Panc1 (cell line): ENCODE measurements at regions not wholly inside any gene's neighbourhood (a gene's known extent, or its start where the extent isn't known, plus 50 kb on each side); places are given as distances from the start of the nearest gene placed in this dataset.

Experiments
- ATAC-seq: fragments of 200-7000 bp; cut with Tn5 transposase; 2 replicates; pipeline ENCODE4 v1.9.1; 2020; ENCODE audit warnings: mild to moderate bottlenecking, moderate library complexity
- BruUV-seq: library from RNA; stranded (reverse); fragments of 400-500 nt; replicated peaks from 2 replicates; lab custom pipeline; 2021; lab: Mats Ljungman, UMichigan
- CTCF ChIA-PET: fragments of 300-600 bp; sonication (Branson Sonifier 250); formaldehyde crosslinking; loops from one replicate; lab custom pipeline; 2022; ENCODE audit warnings: antibody characterized with exemption; lab: Charles Lee
- POLR2A ChIA-PET: fragments of 300-600 bp; sonication (Branson Sonifier 250); formaldehyde crosslinking; loops from one replicate; lab custom pipeline; 2022; ENCODE audit warnings: antibody characterized with exemption; lab: Charles Lee
- DNase-seq: peaks from one replicate; pipeline ENCODE4 v3.0.0-alpha.2; 2010; ENCODE audit warnings: low read depth, low spot score
- H3K27ac ChIP-seq: 2 replicates; pipeline ENCODE4 v1.5.1; 2011; ENCODE audit warnings: mild to moderate bottlenecking, low read length, inconsistent platforms
- H3K27me3 ChIP-seq: fragments of 200-500 bp; sonication (Bioruptor generic); 2 replicates; pipeline ENCODE4 v1.6.0; 2014; ENCODE audit warnings: low read length, inconsistent platforms; ENCODE audit not compliant: control insufficient read depth, insufficient read depth
- H3K36me3 ChIP-seq: fragments of 200-500 bp; sonication (Bioruptor generic); 2 replicates; pipeline ENCODE4 v1.5.1; 2014; ENCODE audit warnings: inconsistent platforms, mild to moderate bottlenecking, low read length, moderate library complexity; ENCODE audit not compliant: control insufficient read depth, insufficient read depth
- H3K4me1 ChIP-seq: 2 replicates; pipeline ENCODE4 v1.5.1; 2011; ENCODE audit warnings: inconsistent platforms, mild to moderate bottlenecking, low read length, moderate library complexity; ENCODE audit not compliant: control insufficient read depth, insufficient read depth
- H3K4me3 ChIP-seq, 2 experiments: 2 replicates each; pipeline ENCODE4 v1.5.1; 2011 to 2012; ENCODE audit warnings: low read depth in 2 of 2, low read length in 2 of 2, mild to moderate bottlenecking in 2 of 2, inconsistent platforms in 1 of 2, moderate library complexity in 1 of 2
- H3K9me3 ChIP-seq: fragments of 200-500 bp; sonication (Bioruptor generic); 2 replicates; pipeline ENCODE4 v1.5.1; 2014; ENCODE audit warnings: low read depth, mild to moderate bottlenecking, inconsistent platforms, low read length, moderate library complexity; ENCODE audit not compliant: control insufficient read depth, insufficient read depth
- CTCF ChIP-seq: fragments of 450-650 bp; IDR thresholded peaks from 2 replicates; pipeline ENCODE4 v1.5.1; 2017; ENCODE audit warnings: mild to moderate bottlenecking
- POLR2AphosphoS5 ChIP-seq: IDR thresholded peaks from 2 replicates; pipeline ENCODE4 v1.6.1; 2012; ENCODE audit warnings: mild to moderate bottlenecking, low read depth, low read length, moderate library complexity
- REST ChIP-seq, 2 experiments: IDR thresholded peaks; 2 replicates each; pipeline ENCODE4 v1.6.1; 2011 to 2012; ENCODE audit warnings: low read depth in 2 of 2, control low read depth in 1 of 2, low read length in 1 of 2, mild to moderate bottlenecking in 1 of 2, moderate library complexity in 1 of 2; ENCODE audit not compliant: insufficient read depth in 1 of 2
- SIN3A ChIP-seq: IDR thresholded peaks from 2 replicates; pipeline ENCODE4 v1.6.1; 2012; ENCODE audit warnings: low read depth, mild to moderate bottlenecking, low read length, moderate library complexity, borderline replicate concordance; ENCODE audit not compliant: insufficient read depth
- TCF7L2 ChIP-seq: IDR thresholded peaks from 2 replicates; pipeline ENCODE4 v1.6.1; 2011; ENCODE audit warnings: mild to moderate bottlenecking, low read depth, low read length, inconsistent platforms
- in situ Hi-C: cut with HindIII; loops from 2 replicates; pipeline ENCODE4 v1.10.0; 2016; ENCODE audit warnings: low sequenced_read_pairs, low pct_unique_long_range_greater_than_20kb
- intact Hi-C: fragments of 100-400 bp; cut with micrococcal nuclease; formaldehyde crosslinking; loops from one replicate; pipeline ENCODE4 v1.10.0; 2022; ENCODE audit not compliant: unreplicated experiment

- peaks cover 6% of the 10 kb centered on the region; the same call in 1 of the 2 replicates for H3K27me3 ChIP-seq
- POLR2A ChIA-PET, result no interaction called here
- intact Hi-C loops, result no loop called here
- no peak overlapping the region for H3K27ac ChIP-seq
- DNase-seq, result no peak
- no TSS peak for BruUV-seq
- CTCF ChIA-PET, result no interaction called here
- TF ChIP-seq CTCF (no peak), TCF7L2 (no peak), POLR2AphosphoS5 (no peak), SIN3A (no peak)
- in situ Hi-C loops, result no loop called here
- H3K9me3 ChIP-seq, result no peaks in the 10 kb centered on the region
- H3K4me3 ChIP-seq, result no peak overlapping the region
- no peak for ATAC-seq
- no peaks in the 10 kb centered on the region; the same call in 1 of the 2 replicates for H3K36me3 ChIP-seq
- H3K4me1 ChIP-seq, result no peaks in the 10 kb centered on the region
These were observed 217.8 kb downstream of the TFEC start for GRCh38 chr7:115812794-115813193.

- H3K27me3 ChIP-seq, result no peaks in the 10 kb centered on the region
- no peak overlapping the region for H3K27ac ChIP-seq
- H3K4me3 ChIP-seq, result no peak overlapping the region
- no TSS peak for BruUV-seq
- no peaks in the 10 kb centered on the region for H3K9me3 ChIP-seq
- intact Hi-C loops, result no loop called here
- H3K36me3 ChIP-seq, result no peaks in the 10 kb centered on the region
- in situ Hi-C loops, result no loop called here
- DNase-seq (no peak), ATAC-seq (no peak)
- no peak for TF ChIP-seq CTCF
- no peak for TF ChIP-seq POLR2AphosphoS5
- no peak for TF ChIP-seq SIN3A
- TF ChIP-seq TCF7L2, result no peak
- no peak for TF ChIP-seq REST (IDR thresholded peaks at IDR 0.05; ENCODE audit: insufficient read depth in 1 of 2, low read depth in 2 of 2, low read length in 1 of 2)
- ChIA-PET POLR2A (no interaction called here), CTCF (no interaction called here)
- no peaks in the 10 kb centered on the region for H3K4me1 ChIP-seq
These were observed 225.1 kb downstream of the TFEC start for GRCh38 chr7:115805458-115805857.
